HCT116 (cell line): ENCODE measurements at regions not wholly inside any gene's neighbourhood (a gene's known extent, or its start where the extent isn't known, plus 50 kb on each side); places are given as distances from the start of the nearest gene placed in this dataset.

Source experiments
- ATAC-seq: fragments of 200-7000 bp; cut with Tn5 transposase; 2 replicates; pipeline ENCODE4 v1.9.1; 2020; ENCODE audit warnings: mild to moderate bottlenecking, moderate library complexity
- BruUV-seq: library from RNA; stranded (reverse); fragments of 400-500 nt; replicated peaks from 2 replicates; lab custom pipeline; 2021; lab: Mats Ljungman, UMichigan
- CTCF ChIA-PET: fragments of 300-600 bp; sonication (Branson Sonifier 250); formaldehyde crosslinking; loops from one replicate; lab custom pipeline; 2021; ENCODE audit warnings: antibody characterized with exemption; lab: Charles Lee
- POLR2A ChIA-PET: fragments of 300-600, 350-600 bp; sonication (Branson Sonifier 250); formaldehyde crosslinking; loops from one replicate; lab custom pipeline; 2021; ENCODE audit warnings: antibody characterized with exemption; lab: Charles Lee
- RAD21 ChIA-PET, 2 experiments: fragments of 300-600 bp; sonication (Branson Sonifier 250); formaldehyde crosslinking; loops; one replicate each; lab custom pipeline; 2023; ENCODE audit warnings: low total read pairs in 2 of 2; ENCODE audit not compliant: uncharacterized antibody in 2 of 2, unreplicated experiment in 2 of 2, low non-redundant PET in 1 of 2; lab: Charles Lee
- DNase-seq: peaks from one replicate; pipeline ENCODE4 v3.0.0-alpha.2; 2010; ENCODE audit warnings: low read depth, low spot score
- H2AFZ ChIP-seq: fragments of 200-600 bp; shearing (Covaris generic), sonication (generic); 2 replicates; pipeline ENCODE4 v1.6.1; 2017; ENCODE audit warnings: low read depth, mixed run types, mixed read lengths, antibody characterized with exemption, low read length; ENCODE audit not compliant: poor library complexity, severe bottlenecking
- H3K27ac ChIP-seq: 2 replicates; pipeline ENCODE4 v1.5.1; 2012; ENCODE audit warnings: low read depth, low read length
- H3K27me3 ChIP-seq: fragments of 200-600 bp; sonication (generic); 2 replicates; pipeline ENCODE4 v1.6.1; 2016; ENCODE audit warnings: mixed run types, low read length, mixed read lengths; ENCODE audit not compliant: insufficient read depth
- H3K36me3 ChIP-seq, 2 experiments: fragments of 200-500 bp in 1 of 2; fragments of 200-600 bp in 1 of 2; sonication (Bioruptor generic) in 1 of 2; sonication (generic) in 1 of 2; 2 replicates each; pipeline versions ENCODE4 v1.5.1 to v1.6.1; 2014 to 2016; ENCODE audit warnings: low read length in 2 of 2, inconsistent platforms in 1 of 2, mixed read lengths in 1 of 2, mixed run types in 1 of 2; ENCODE audit not compliant: insufficient read depth in 2 of 2, control insufficient read depth in 1 of 2
- H3K4me1 ChIP-seq, 2 experiments: fragments of 200-600 bp in 1 of 2; sonication (generic) in 1 of 2; 2 replicates each; pipeline versions ENCODE4 v1.5.1 to v1.6.1; 2012 to 2017; ENCODE audit warnings: low read length in 2 of 2, inconsistent platforms in 1 of 2, mild to moderate bottlenecking in 1 of 2, mixed read lengths in 1 of 2, mixed run types in 1 of 2, moderate library complexity in 1 of 2; ENCODE audit not compliant: insufficient read depth in 2 of 2, control insufficient read depth in 1 of 2
- H3K4me2 ChIP-seq: fragments of 200-600 bp; sonication (generic); 2 replicates; pipeline ENCODE4 v1.6.1; 2017; ENCODE audit warnings: mixed run types, low read length, mixed read lengths
- H3K4me3 ChIP-seq, 2 experiments: fragments of 200-600 bp in 1 of 2; sonication (generic) in 1 of 2; replicated peaks in 1 of 2; 2 replicates each; pipeline ENCODE4 v1.5.1; 2011 to 2016; ENCODE audit warnings: low read length in 2 of 2, control low read depth in 1 of 2, low read depth in 1 of 2, mild to moderate bottlenecking in 1 of 2, mixed read lengths in 1 of 2, mixed run types in 1 of 2
- H3K79me2 ChIP-seq: fragments of 200-600 bp; sonication (generic); 2 replicates; pipeline ENCODE4 v1.6.1; 2017; ENCODE audit warnings: mild to moderate bottlenecking, mixed run types, low read length, moderate library complexity, mixed read lengths; ENCODE audit not compliant: insufficient read depth
- H3K9ac ChIP-seq: fragments of 200-600 bp; sonication (generic); 2 replicates; pipeline ENCODE4 v1.6.1; 2016; ENCODE audit warnings: low read length, mixed read lengths
- H3K9me2 ChIP-seq: fragments of 200-600 bp; sonication (generic), shearing (Covaris generic); 2 replicates; pipeline ENCODE4 v1.6.1; 2017; ENCODE audit warnings: mixed run types, mild to moderate bottlenecking, moderate library complexity; ENCODE audit not compliant: insufficient read depth
- H3K9me3 ChIP-seq, 2 experiments: fragments of 200-500 bp in 1 of 2; fragments of 200-600 bp in 1 of 2; sonication (Bioruptor generic) in 1 of 2; sonication (generic) in 1 of 2; 2 replicates each; pipeline ENCODE4 v1.6.1; 2014 to 2017; ENCODE audit warnings: low read length in 2 of 2, mixed read lengths in 2 of 2, inconsistent platforms in 1 of 2, low read depth in 1 of 2, mild to moderate bottlenecking in 1 of 2, mixed run types in 1 of 2, moderate library complexity in 1 of 2; ENCODE audit not compliant: control insufficient read depth in 1 of 2, insufficient read depth in 1 of 2
- H4K20me1 ChIP-seq: fragments of 200-600 bp; sonication (generic), shearing (Covaris generic); 2 replicates; pipeline ENCODE4 v1.6.1; 2017; ENCODE audit warnings: mixed run types, mild to moderate bottlenecking, moderate library complexity; ENCODE audit not compliant: insufficient read depth
- CBX3 ChIP-seq: IDR thresholded peaks from 2 replicates; pipeline ENCODE4 v1.6.1; 2012; ENCODE audit warnings: low read depth
- CEBPB ChIP-seq: IDR thresholded peaks from 2 replicates; pipeline ENCODE4 v1.6.1; 2012; ENCODE audit warnings: low read depth
- ELF1 ChIP-seq: IDR thresholded peaks from 2 replicates; pipeline ENCODE4 v1.6.1; 2012; ENCODE audit warnings: low read depth, borderline replicate concordance
- EZH2 ChIP-seq: fragments of 200-600 bp; sonication (generic); IDR thresholded peaks from 2 replicates; pipeline ENCODE4 v1.6.1; 2017; ENCODE audit warnings: antibody characterized with exemption, mixed run types
- JUND ChIP-seq: IDR thresholded peaks from 2 replicates; pipeline ENCODE4 v1.6.1; 2012
- POLR2A ChIP-seq: IDR thresholded peaks from 2 replicates; pipeline ENCODE4 v1.7.0; 2011; ENCODE audit warnings: borderline replicate concordance; ENCODE audit not compliant: insufficient read depth, insufficient read length; ENCODE audit errors: extremely low read depth
- RAD21 ChIP-seq: IDR thresholded peaks from 2 replicates; pipeline ENCODE4 v1.6.1; 2012; ENCODE audit warnings: low read depth, mild to moderate bottlenecking
- SIN3A ChIP-seq: IDR thresholded peaks from 2 replicates; pipeline ENCODE4 v1.6.1; 2012; ENCODE audit warnings: low read depth
- SRF ChIP-seq: IDR thresholded peaks from 2 replicates; pipeline ENCODE4 v1.6.1; 2012; ENCODE audit warnings: low read depth
- ZFX ChIP-seq: fragments of 450-650 bp; IDR thresholded peaks from 2 replicates; pipeline ENCODE4 v1.6.1; 2017
- intact Hi-C: fragments of 100-400 bp; cut with micrococcal nuclease; formaldehyde crosslinking; loops from 2 replicates; pipeline ENCODE4 v1.10.0; 2022
- TF ChIP-seq, protein P1 (sequence below), 3 experiments: fragments of 200-600 bp in 1 of 3; sonication (generic) in 1 of 3; IDR thresholded peaks in 2 of 3; conservative IDR thresholded peaks in 1 of 3; 2 replicates each; pipeline ENCODE4 v1.5.1; 2012 to 2017; ENCODE audit warnings: low read depth in 2 of 3, low read length in 2 of 3, antibody characterized with exemption in 1 of 3, borderline replicate concordance in 1 of 3, control low read depth in 1 of 3, mild to moderate bottlenecking in 1 of 3, mixed read lengths in 1 of 3, mixed run types in 1 of 3, moderate library complexity in 1 of 3; ENCODE audit not compliant: insufficient read depth in 1 of 3
- TF ChIP-seq, protein P2 (sequence below): IDR thresholded peaks from 2 replicates; pipeline ENCODE4 v1.6.1; 2011; ENCODE audit warnings: mild to moderate bottlenecking, low read length, moderate library complexity; ENCODE audit not compliant: insufficient replicate concordance; ENCODE audit errors: extremely low read depth

DNA sequence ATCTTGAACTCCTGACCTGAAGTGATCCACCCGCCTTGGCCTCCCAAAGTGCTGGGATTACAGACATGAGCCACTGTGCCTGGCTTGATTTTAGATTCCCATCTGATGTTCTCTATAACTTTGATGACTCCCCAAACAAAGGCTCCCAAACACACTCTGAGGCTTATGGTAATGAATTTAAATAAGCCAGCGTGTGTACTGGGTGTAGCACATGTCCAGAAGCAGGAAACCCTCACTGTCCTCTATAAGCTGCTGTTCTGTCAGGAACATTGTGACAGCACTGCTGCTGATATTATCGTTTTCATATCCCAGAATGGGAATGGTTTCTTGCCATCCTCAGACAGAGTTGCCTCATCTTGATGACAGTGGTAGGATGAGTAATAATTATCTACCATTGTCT lies 54.1 kb upstream of the SALL4 start:
- BruUV-seq, result no TSS peak
- intact Hi-C loops, result no loop called here
- H4K20me1 ChIP-seq, result no peaks in the 10 kb centered on the region
- no peaks in the 10 kb centered on the region for H3K9me2 ChIP-seq
- no peaks in the 10 kb centered on the region for H3K4me1 ChIP-seq
- H3K9ac ChIP-seq, result no peak overlapping the region
- ATAC-seq, result no peak
- H3K27me3 ChIP-seq, result no peaks in the 10 kb centered on the region
- TF ChIP-seq SRF, result no peak
- no peaks in the 10 kb centered on the region for H3K9me3 ChIP-seq
- DNase-seq, result no peak
- no peaks in the 10 kb centered on the region for H3K79me2 ChIP-seq
- no peak overlapping the region for H2AFZ ChIP-seq
- no peak overlapping the region for H3K4me2 ChIP-seq
- ChIA-PET POLR2A (no interaction called here), RAD21 (no interaction called here), CTCF (no interaction called here)
- H3K4me3 ChIP-seq, result no peak overlapping the region
- no peak overlapping the region for H3K27ac ChIP-seq
- no peaks in the 10 kb centered on the region for H3K36me3 ChIP-seq

DNA sequence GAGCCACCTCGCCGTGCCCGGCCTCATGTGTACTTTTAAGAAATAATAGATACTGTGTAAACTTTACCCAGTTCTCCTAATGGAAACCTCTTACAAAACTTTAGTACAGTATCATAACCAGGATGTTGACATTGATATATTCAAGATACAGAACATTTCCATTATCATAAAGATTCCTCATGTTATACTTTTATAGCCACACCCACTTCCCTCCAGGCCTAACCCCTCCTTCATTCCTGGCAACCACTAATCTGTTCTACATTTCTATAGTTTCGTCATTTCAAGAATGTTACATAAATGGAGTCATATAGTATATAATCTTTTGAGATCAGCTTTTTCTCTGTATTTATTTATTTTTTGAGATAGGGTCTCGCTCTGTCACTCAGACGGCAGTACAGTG lies 52.6 kb upstream of the SALL4 start:
- no TSS peak for BruUV-seq
- Histone ChIP-seq H3K27me3 (no peaks in the 10 kb centered on the region), H3K4me2 (no peak overlapping the region), H3K79me2 (no peaks in the 10 kb centered on the region), H2AFZ (no peak overlapping the region), H3K27ac (no peak overlapping the region), H3K36me3 (no peaks in the 10 kb centered on the region), H4K20me1 (no peaks in the 10 kb centered on the region), H3K9me3 (no peaks in the 10 kb centered on the region), H3K4me3 (no peak overlapping the region), H3K9me2 (no peaks in the 10 kb centered on the region), H3K9ac (no peak overlapping the region), H3K4me1 (no peaks in the 10 kb centered on the region)
- no peak for TF ChIP-seq POLR2A
- TF ChIP-seq SIN3A, result no peak
- TF ChIP-seq ZFX, result no peak
- TF ChIP-seq, protein P1, sequence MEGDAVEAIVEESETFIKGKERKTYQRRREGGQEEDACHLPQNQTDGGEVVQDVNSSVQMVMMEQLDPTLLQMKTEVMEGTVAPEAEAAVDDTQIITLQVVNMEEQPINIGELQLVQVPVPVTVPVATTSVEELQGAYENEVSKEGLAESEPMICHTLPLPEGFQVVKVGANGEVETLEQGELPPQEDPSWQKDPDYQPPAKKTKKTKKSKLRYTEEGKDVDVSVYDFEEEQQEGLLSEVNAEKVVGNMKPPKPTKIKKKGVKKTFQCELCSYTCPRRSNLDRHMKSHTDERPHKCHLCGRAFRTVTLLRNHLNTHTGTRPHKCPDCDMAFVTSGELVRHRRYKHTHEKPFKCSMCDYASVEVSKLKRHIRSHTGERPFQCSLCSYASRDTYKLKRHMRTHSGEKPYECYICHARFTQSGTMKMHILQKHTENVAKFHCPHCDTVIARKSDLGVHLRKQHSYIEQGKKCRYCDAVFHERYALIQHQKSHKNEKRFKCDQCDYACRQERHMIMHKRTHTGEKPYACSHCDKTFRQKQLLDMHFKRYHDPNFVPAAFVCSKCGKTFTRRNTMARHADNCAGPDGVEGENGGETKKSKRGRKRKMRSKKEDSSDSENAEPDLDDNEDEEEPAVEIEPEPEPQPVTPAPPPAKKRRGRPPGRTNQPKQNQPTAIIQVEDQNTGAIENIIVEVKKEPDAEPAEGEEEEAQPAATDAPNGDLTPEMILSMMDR (IDR thresholded peaks at IDR 0.05 in 2 of 3, conservative IDR thresholded peaks at IDR 0.05 in 1 of 3; ENCODE audit: borderline replicate concordance in 1 of 3, insufficient read depth in 1 of 3, low read depth in 2 of 3, low read length in 2 of 3), result no peak
- TF ChIP-seq, protein P2, sequence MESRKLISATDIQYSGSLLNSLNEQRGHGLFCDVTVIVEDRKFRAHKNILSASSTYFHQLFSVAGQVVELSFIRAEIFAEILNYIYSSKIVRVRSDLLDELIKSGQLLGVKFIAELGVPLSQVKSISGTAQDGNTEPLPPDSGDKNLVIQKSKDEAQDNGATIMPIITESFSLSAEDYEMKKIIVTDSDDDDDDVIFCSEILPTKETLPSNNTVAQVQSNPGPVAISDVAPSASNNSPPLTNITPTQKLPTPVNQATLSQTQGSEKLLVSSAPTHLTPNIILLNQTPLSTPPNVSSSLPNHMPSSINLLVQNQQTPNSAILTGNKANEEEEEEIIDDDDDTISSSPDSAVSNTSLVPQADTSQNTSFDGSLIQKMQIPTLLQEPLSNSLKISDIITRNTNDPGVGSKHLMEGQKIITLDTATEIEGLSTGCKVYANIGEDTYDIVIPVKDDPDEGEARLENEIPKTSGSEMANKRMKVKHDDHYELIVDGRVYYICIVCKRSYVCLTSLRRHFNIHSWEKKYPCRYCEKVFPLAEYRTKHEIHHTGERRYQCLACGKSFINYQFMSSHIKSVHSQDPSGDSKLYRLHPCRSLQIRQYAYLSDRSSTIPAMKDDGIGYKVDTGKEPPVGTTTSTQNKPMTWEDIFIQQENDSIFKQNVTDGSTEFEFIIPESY, result no peak
- no peak for TF ChIP-seq RAD21
- TF ChIP-seq CBX3, result no peak
- no peak for TF ChIP-seq JUND
- TF ChIP-seq CEBPB, result no peak
- no peak for TF ChIP-seq EZH2
- no peak for TF ChIP-seq ELF1
- POLR2A ChIA-PET, result no interaction called here
- intact Hi-C loops, result no loop called here
- DNase-seq (no peak), ATAC-seq (no peak)
- CTCF ChIA-PET, result no interaction called here
- RAD21 ChIA-PET, result no interaction called here
